Naive thymus-derived CD8-positive, alpha-beta T cell (primary cell): ENCODE measurements at regions not wholly inside any gene's neighbourhood (a gene's known extent, or its start where the extent isn't known, plus 50 kb on each side); places are given as distances from the start of the nearest gene placed in this dataset.

Experiments
- ATAC-seq, 2 donors: fragments of 150-1000 bp; cut with Tn5 transposase in 1 of 2; sonication (Bioruptor Pico), chemical (Tn5 transposase) in 1 of 2; 1 replicate in 1 of 2; 2 replicates in 1 of 2; pipeline ENCODE4 v1.10.0; 2021; ENCODE audit warnings: mild to moderate bottlenecking in 2 of 2, moderate library complexity in 2 of 2
- POLR2A ChIA-PET: fragments of 350-600 bp; sonication (Branson Sonifier 250); formaldehyde crosslinking; loops from one replicate; lab custom pipeline; 2021; ENCODE audit warnings: antibody characterized with exemption; lab: Charles Lee
- DNase-seq, 10 donors: peaks; one replicate each; pipeline versions ENCODE4 v3.0.0 to v3.0.0-alpha.2; 2020 to 2022
- H3K27ac Mint-ChIP-seq, 10 donors: one replicate each; pipeline ENCODE4 v1.8.0; 2020 to 2022; ENCODE audit warnings: mild to moderate bottlenecking in 10 of 10, mixed read lengths in 10 of 10, moderate library complexity in 4 of 10, inconsistent platforms in 1 of 10
- H3K27me3 Mint-ChIP-seq, 5 donors: one replicate each; pipeline ENCODE4 v1.8.0; 2021 to 2022; ENCODE audit warnings: mixed read lengths in 5 of 5
- H3K36me3 Mint-ChIP-seq, 3 donors: one replicate each; pipeline ENCODE4 v1.8.0; 2020 to 2022; ENCODE audit warnings: mixed read lengths in 3 of 3, mild to moderate bottlenecking in 2 of 3, inconsistent platforms in 1 of 3
- H3K4me1 Mint-ChIP-seq, 4 donors: one replicate each; pipeline ENCODE4 v1.8.0; 2021 to 2022; ENCODE audit warnings: mixed read lengths in 4 of 4
- H3K4me3 Mint-ChIP-seq, 10 donors: one replicate each; pipeline ENCODE4 v1.8.0; 2020 to 2022; ENCODE audit warnings: mild to moderate bottlenecking in 10 of 10, mixed read lengths in 10 of 10, moderate library complexity in 6 of 10, inconsistent platforms in 1 of 10
- H3K9me3 Mint-ChIP-seq, 9 donors: one replicate each; pipeline ENCODE4 v1.8.0; 2020 to 2022; ENCODE audit warnings: mixed read lengths in 9 of 9, mild to moderate bottlenecking in 3 of 9, inconsistent platforms in 1 of 9, moderate library complexity in 1 of 9

DNA sequence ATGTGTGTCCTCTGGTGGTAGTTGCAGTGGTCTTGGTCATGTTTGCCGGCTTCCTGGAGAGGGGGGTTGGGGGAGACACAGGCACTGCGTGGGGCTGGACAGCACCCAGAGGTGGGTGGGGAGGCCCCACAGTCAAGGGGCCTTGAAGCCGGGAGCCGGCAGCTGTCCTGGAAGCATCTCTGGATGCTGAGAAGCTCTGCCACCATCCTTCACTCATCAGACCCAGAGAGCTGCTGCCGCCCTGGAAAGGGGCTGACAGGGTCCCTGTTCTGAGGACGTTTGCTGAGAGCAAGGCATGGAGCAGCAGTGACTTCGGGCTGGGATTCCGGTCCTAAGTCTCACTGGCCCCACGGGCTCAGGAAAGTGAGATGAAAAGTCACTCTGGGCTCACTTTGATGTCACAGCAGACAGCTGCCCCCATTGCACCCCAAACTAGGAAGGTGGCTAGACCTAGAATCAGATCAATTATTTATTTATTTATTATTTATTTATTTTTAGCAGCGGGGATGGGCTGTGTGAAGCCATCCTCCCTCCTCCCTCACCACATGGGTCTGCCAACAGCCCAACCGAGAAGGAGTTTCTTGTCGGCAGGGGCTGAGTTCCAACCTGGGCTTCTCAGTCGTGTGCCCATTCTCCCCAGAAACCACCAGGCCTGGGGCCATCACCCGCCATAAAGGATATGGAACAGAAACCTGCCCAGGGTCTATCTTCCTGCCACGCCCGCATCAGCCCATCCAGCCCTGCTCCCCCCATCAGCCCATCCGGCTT is 547.4 kb downstream of the PTPRU start:
- no peaks in the 10 kb centered on the region for H3K9me3 Mint-ChIP-seq
- no peak overlapping the region for H3K4me3 Mint-ChIP-seq
- H3K27me3 Mint-ChIP-seq = peaks cover 9 to 56% (median 22%) of the 10 kb centered on the region in 5 donors
- DNase-seq (no peak), ATAC-seq (no peak)
- no peak overlapping the region for H3K27ac Mint-ChIP-seq
- POLR2A ChIA-PET = no interaction called here
- no peaks in the 10 kb centered on the region for H3K36me3 Mint-ChIP-seq
- H3K4me1 Mint-ChIP-seq = peaks cover 0 to 2% (median 0%) of the 10 kb centered on the region in 4 donors

DNA sequence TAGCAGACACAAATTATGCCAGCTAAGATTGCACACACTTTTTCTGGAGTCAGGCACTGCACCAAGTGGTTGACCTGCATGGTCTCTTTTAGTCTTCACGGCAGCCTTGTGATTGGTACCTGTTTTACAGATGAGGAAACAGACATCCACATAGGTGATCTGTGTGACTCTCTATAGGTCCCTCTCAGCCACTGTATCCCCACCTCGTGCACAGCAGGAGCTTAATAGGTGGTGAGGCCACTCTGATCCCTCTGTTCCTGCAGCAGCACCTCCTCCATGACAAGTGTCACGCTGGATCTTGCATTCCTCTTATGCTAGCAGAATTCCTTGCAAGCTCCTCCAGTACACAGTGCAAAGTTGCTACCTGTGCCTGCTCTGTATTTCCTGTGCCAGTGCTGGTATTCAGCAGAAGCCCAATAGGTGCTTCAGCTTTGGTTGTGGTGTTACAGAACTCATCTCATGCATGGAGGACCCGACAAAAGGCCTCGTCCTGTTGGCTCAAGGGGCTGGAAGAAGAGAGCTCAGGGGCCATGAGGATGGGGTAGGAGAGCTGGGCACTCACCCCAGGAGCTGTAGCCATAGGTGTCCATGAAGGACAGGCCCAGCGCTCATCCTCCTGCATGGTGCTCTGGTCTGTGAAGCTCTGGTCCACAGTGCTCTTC is 546.7 kb downstream of the PTPRU start:
- Mint-ChIP-seq H3K4me1 (peaks cover 0 to 2% (median 0%) of the 10 kb centered on the region in 4 donors), H3K4me3 (no peak overlapping the region), H3K27ac (no peak overlapping the region), H3K9me3 (no peaks in the 10 kb centered on the region), H3K36me3 (no peaks in the 10 kb centered on the region), H3K27me3 (peaks cover 10 to 57% (median 23%) of the 10 kb centered on the region in 5 donors)
- ATAC-seq (no peak), DNase-seq (no peak)
- POLR2A ChIA-PET = no interaction called here

DNA sequence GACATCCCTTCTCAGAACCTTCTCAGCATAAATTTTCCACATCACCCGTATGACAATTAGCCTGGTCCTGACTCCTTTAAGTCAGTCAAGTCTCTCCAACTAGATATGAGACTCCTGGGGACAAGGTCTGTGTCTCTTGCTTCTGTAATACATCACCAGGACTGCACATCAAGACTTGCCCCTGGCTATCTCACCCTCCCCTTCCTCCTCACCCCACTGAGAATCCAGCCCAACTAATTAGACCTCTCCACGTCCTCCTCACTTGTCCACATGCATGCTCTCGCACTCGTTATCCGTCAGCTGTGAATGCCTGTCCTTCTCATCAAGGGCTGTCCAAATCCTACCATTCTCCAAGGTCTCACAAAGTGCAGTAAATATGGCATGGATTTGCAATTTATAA is 542.8 kb downstream of the PTPRU start:
- Mint-ChIP-seq H3K4me3 (no peak overlapping the region), H3K27me3 (peaks cover 21 to 51% (median 35%) of the 10 kb centered on the region in 5 donors), H3K9me3 (peaks cover 3 to 30% (median 7%) of the 10 kb centered on the region in 9 donors), H3K4me1 (no peaks in the 10 kb centered on the region), H3K27ac (no peak overlapping the region), H3K36me3 (peaks cover 0 to 15% (median 0%) of the 10 kb centered on the region in 3 donors)
- DNase-seq (no peak), ATAC-seq (no peak)
- POLR2A ChIA-PET = no interaction called here

DNA sequence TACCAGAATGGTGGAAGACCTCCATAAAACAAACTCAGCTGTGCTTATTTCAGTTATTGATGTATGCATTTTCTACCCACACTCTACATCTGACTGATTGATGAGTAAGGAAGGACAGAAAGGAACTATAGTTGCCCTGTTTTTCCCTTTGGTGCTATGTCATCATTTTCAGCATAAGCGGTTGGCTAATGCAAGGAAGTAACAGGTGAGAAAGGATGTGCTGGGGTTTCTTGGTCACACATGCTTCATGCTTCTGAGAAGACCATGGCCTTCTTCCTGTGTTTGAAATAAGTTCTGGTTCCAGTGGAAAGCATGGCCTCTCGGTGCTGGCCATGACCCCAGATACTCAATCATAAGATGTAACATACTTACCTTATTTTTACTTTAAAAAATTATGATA is 541.2 kb downstream of the PTPRU start:
- Mint-ChIP-seq H3K9me3 (peaks cover 3 to 30% (median 8%) of the 10 kb centered on the region in 9 donors), H3K27ac (no peak overlapping the region), H3K27me3 (peaks cover 22 to 54% (median 35%) of the 10 kb centered on the region in 5 donors), H3K36me3 (peaks cover 0 to 15% (median 0%) of the 10 kb centered on the region in 3 donors), H3K4me1 (no peaks in the 10 kb centered on the region), H3K4me3 (no peak overlapping the region)
- ATAC-seq (no peak), DNase-seq (no peak)
- POLR2A ChIA-PET = no interaction called here

DNA sequence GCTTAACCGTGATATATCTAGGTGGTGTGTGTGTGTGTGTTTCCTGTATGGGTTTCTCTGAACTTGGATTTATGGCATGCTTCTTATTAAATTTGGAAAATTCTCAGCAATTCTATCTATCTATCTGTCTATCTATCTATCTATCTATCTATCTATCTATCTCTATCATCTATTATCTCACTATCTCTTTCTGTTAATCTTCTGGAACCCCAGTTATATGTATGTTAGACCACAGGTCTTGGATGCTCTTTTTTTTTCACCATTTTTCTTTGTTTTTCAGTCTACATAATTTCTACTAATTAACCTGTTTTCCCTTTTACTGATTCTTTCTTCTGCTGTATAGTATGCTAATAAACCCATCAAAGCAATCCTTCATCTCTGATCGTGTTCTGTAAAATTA is 538.0 kb downstream of the PTPRU start:
- H3K9me3 Mint-ChIP-seq = peaks cover 3 to 30% (median 8%) of the 10 kb centered on the region in 9 donors

DNA sequence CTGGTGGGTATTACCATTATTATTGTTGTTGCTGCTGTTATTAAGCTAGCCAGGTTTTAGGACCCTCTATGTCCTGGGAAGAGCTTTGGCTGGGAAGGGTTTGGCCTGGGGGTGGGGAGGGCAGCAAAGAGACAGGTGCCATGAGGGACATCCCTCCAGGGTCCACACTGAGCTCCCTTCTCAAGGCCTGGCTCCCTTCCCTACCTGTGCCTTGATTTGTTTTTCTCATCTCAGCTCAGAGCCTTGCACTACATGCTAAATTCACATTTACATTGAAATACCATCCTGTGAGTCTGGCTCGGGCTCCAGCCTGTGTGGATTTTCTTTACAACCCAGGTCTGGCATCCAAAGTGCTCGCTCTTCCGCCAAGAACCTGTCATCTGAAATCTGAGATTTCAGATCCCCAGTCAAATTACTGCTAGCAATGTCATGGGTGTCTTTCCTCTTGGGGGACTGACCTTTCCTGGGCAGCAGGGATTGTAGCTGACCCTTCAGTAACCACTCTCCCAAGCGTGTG is 536.3 kb downstream of the PTPRU start:
- Mint-ChIP-seq H3K36me3 (peaks cover 0 to 15% (median 0%) of the 10 kb centered on the region in 3 donors), H3K27me3 (peaks cover 11 to 30% (median 18%) of the 10 kb centered on the region in 5 donors), H3K9me3 (peaks cover 3 to 30% (median 8%) of the 10 kb centered on the region in 9 donors), H3K4me1 (no peaks in the 10 kb centered on the region), H3K27ac (no peak overlapping the region), H3K4me3 (no peak overlapping the region)
- DNase-seq (no peak), ATAC-seq (no peak)
- POLR2A ChIA-PET = no interaction called here

More for the DNA sequence above, 538.0 kb downstream of the PTPRU start:
- peaks cover 17 to 36% (median 26%) of the 10 kb centered on the region in 5 donors for H3K27me3 Mint-ChIP-seq
- DNase-seq = no peak
- H3K36me3 Mint-ChIP-seq = peaks cover 0 to 15% (median 0%) of the 10 kb centered on the region in 3 donors
- no peak for ATAC-seq
- no peak overlapping the region for H3K4me3 Mint-ChIP-seq
- POLR2A ChIA-PET = no interaction called here
- H3K27ac Mint-ChIP-seq = no peak overlapping the region
- no peaks in the 10 kb centered on the region for H3K4me1 Mint-ChIP-seq

DNA sequence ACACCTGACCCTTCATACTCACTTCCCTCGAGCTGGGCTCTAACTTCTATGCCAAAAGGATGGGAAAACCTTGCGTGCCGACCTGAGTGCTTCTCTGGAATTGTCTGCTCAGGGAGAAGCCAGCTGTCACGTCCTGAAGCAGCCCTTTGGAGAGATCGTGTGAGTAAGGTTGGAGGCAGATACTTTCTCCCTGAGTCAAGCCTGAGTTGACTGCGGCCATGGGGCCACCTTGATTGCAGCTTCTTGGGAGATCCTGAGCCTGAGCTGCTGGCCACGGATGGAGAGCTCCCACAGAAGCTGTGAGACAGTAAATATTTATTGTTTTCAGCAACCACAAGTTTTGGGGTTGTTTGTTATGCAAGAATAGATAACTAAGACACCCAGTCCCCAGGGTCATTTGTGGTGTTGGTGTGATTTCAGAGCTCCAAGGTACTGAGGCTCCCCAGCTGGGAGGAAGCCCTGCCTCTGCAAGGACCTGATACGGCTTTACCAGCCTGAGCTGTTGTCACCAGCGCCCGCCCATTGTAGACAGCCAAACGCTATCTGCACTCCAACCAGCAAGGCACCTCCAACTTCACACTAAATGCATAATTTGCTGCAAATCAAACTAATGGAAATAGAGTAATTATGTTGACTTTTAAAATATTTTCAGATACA is 531.6 kb downstream of the PTPRU start:
- Mint-ChIP-seq H3K36me3 (peaks cover 0 to 2% (median 0%) of the 10 kb centered on the region in 3 donors), H3K27ac (no peak overlapping the region), H3K9me3 (peaks cover 0 to 8% (median 0%) of the 10 kb centered on the region in 9 donors), H3K4me1 (no peaks in the 10 kb centered on the region), H3K27me3 (peaks cover 12 to 49% (median 23%) of the 10 kb centered on the region in 5 donors), H3K4me3 (no peak overlapping the region)
- ATAC-seq (no peak), DNase-seq (no peak)
- POLR2A ChIA-PET = no interaction called here

DNA sequence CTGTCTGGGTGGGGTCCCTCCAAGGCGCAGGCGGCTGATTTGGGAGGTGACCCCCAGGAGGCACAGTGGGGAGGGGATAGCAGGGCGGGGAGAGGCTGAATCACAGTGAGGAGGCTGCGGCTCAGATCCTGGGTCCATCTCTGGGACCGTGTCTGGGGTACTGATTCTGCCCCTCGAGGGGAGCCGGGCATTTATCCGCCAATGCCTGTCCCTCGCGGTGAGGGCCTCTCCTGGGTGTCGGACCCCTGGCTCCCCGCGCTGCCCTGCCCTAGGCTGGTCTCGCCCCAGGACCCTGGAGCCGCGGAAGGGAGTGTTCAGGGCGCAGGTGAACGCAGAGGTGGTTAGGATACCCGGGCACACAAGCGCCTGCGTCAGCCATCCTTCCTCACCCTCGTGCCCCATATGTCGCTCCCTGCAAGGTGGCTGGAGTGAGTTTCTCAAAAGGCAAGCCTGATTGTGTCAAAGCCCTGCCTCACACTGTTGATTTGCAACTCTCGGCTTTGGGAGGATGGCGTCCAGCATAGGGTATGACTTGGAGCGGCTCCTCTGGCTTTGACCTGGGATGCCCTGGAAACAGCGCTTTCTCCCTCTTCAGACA is 530.9 kb downstream of the PTPRU start:
- Mint-ChIP-seq H3K27ac (no peak overlapping the region), H3K4me1 (no peaks in the 10 kb centered on the region), H3K27me3 (peaks cover 13 to 56% (median 28%) of the 10 kb centered on the region in 5 donors), H3K36me3 (peaks cover 0 to 2% (median 0%) of the 10 kb centered on the region in 3 donors), H3K9me3 (peaks cover 0 to 8% (median 0%) of the 10 kb centered on the region in 9 donors), H3K4me3 (no peak overlapping the region)
- DNase-seq = peak in 1 of 10 donors; percentile 11
- POLR2A ChIA-PET = no interaction called here
- ATAC-seq = no peak

DNA sequence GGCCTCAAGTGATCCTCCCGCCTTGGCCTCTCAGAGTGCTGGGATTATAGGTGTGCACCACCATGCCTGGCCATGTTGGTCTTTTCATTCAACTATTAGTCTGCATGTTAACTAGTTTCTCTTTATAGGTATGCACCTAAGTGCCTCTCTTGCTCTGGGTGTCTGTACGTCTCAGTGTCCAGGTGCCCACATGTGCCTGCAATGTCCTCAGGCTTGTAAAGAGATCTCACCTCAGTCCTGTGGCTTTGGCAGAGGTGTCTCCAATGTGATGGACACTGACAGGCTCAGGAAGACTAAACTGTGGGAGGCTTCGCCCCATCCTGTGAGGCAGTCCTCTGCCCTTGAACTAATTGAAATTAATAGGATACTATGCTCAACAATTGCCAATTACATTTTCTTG is 526.3 kb downstream of the PTPRU start:
- H3K4me1 Mint-ChIP-seq = no peaks in the 10 kb centered on the region
- H3K27ac Mint-ChIP-seq = no peak overlapping the region
- H3K4me3 Mint-ChIP-seq = no peak overlapping the region
- peaks cover 0 to 2% (median 0%) of the 10 kb centered on the region in 3 donors for H3K36me3 Mint-ChIP-seq
- POLR2A ChIA-PET = no interaction called here
- no peak for ATAC-seq
- H3K9me3 Mint-ChIP-seq = peaks cover 0 to 8% (median 0%) of the 10 kb centered on the region in 9 donors
- DNase-seq = no peak
- H3K27me3 Mint-ChIP-seq = peaks cover 16 to 55% (median 33%) of the 10 kb centered on the region in 5 donors

DNA sequence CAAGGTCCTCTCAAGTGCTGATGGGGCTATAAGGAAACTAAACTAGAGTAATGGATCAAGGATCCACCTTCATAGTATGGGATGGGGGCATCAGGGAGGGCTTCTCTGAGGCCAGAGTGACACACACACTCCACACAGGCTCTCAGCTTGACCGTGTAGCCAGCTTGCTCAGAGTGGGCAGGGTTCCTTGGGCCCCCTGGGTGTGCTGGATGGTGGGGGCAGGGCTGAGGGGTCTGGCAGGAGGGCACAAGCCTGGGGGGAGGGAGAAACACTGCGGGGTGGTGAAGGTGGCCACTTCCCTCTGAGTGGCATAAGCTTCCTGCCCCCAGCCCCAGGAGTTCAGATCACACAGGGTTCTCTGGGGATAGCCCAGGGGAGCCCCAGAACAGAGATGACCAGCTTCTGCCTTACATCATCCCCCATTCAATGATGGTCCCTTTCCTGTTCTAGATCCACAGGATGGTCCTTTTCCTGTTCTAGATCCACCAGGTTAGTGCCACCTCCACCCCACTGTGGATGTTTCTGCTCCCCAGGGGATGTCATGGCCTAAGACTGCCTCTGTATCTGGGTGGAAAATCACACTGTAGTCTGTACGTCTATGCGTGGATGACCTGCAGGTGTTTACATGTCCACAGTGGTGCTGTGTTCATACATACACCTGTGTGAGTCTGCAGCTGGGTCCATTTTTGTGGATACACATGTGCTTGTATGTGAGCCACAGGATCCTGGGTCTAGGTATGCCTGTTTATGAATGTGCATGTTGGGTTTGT is 525.0 kb downstream of the PTPRU start:
- POLR2A ChIA-PET = no interaction called here
- Mint-ChIP-seq H3K4me1 (no peaks in the 10 kb centered on the region), H3K4me3 (no peak overlapping the region), H3K27me3 (peaks cover 11 to 51% (median 28%) of the 10 kb centered on the region in 5 donors), H3K27ac (no peak overlapping the region), H3K36me3 (peaks cover 0 to 2% (median 0%) of the 10 kb centered on the region in 3 donors), H3K9me3 (peaks cover 0 to 8% (median 0%) of the 10 kb centered on the region in 9 donors)
- ATAC-seq (no peak), DNase-seq (no peak)

DNA sequence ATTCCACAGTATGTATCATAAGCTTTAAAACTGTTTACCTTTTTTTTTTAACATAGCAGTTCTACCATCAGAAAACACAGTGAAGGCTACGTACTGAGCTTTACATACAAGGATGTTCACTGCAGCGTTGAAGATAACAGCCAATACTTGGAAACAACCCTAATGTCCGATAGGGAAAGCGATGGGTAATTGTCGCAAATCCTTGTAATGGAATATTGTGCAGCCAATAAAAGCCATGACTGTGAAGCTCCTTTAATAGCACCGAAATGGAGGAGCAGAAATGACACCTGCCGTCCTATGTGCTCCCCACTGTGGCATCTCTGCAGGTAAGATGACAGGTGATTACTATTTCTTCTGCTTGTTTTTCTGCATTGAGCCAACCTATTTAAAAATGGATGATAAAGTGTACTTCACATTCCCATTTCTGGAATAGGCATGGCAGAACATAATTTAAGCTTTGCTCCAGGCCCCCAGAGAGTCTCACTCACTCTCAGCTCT is 523.8 kb downstream of the PTPRU start:
- POLR2A ChIA-PET = no interaction called here
- no peaks in the 10 kb centered on the region for H3K4me1 Mint-ChIP-seq
- no peak for ATAC-seq
- peak overlapping the region in 2 of 10 donors; percentile 70 to 79 for H3K27ac Mint-ChIP-seq
- no peak overlapping the region for H3K4me3 Mint-ChIP-seq
- peaks cover 0 to 8% (median 0%) of the 10 kb centered on the region in 9 donors for H3K9me3 Mint-ChIP-seq
- DNase-seq = no peak
- peaks cover 0 to 2% (median 0%) of the 10 kb centered on the region in 3 donors for H3K36me3 Mint-ChIP-seq
- peaks cover 11 to 50% (median 27%) of the 10 kb centered on the region in 5 donors for H3K27me3 Mint-ChIP-seq
